ENCODE measurements at regions not wholly inside any gene's neighbourhood (a gene's known extent, or its start where the extent isn't known, plus 50 kb on each side); places are given as distances from the start of the nearest gene placed in this dataset.

GRCh38 chrX:110966839-110967238 is 129.2 kb upstream of the PAK3 start:
- H3K4me3 ChIP-seq (ENCODE audit: low read depth, low read length), result no peak overlapping the region
- TF ChIP-seq CTCF (IDR thresholded peaks at IDR 0.05; ENCODE audit: control insufficient read depth, extremely low read depth, insufficient read depth), result no peak
- no peak for DNase-seq (ENCODE audit: low read depth)

- no peak for TF ChIP-seq CTCF (IDR thresholded peaks at IDR 0.05; ENCODE audit: control insufficient read depth, extremely low read depth, insufficient read depth)
- no peak for DNase-seq (ENCODE audit: low read depth)
- no peak overlapping the region for H3K4me3 ChIP-seq (ENCODE audit: low read depth, low read length)
Observed at GRCh38 chrX:110966091-110966454, 129.9 kb upstream of the PAK3 start.

- TF ChIP-seq CTCF (IDR thresholded peaks at IDR 0.05; ENCODE audit: control insufficient read depth, extremely low read depth, insufficient read depth), result no peak
- H3K4me3 ChIP-seq (ENCODE audit: low read depth, low read length), result no peak overlapping the region
- no peak for DNase-seq (ENCODE audit: low read depth)
Observed at GRCh38 chrX:110965409-110966090, 130.4 kb upstream of the PAK3 start.

GRCh38 chrX:110964786-110965185 is 131.2 kb upstream of the PAK3 start:
- DNase-seq (ENCODE audit: low read depth), result no peak
- no peak overlapping the region for H3K4me3 ChIP-seq (ENCODE audit: low read depth, low read length)
- TF ChIP-seq CTCF (IDR thresholded peaks at IDR 0.05; ENCODE audit: control insufficient read depth, extremely low read depth, insufficient read depth), result no peak

- TF ChIP-seq CTCF (IDR thresholded peaks at IDR 0.05; ENCODE audit: control insufficient read depth, extremely low read depth, insufficient read depth), result no peak
- no peak for DNase-seq (ENCODE audit: low read depth)
- no peak overlapping the region for H3K4me3 ChIP-seq (ENCODE audit: low read depth, low read length)
Observed at GRCh38 chrX:110962451-110962850, 133.5 kb upstream of the PAK3 start.

- H3K4me3 ChIP-seq (ENCODE audit: low read depth, low read length), result no peak overlapping the region
- TF ChIP-seq CTCF (IDR thresholded peaks at IDR 0.05; ENCODE audit: control insufficient read depth, extremely low read depth, insufficient read depth), result no peak
- DNase-seq (ENCODE audit: low read depth), result no peak
Observed at GRCh38 chrX:110955706-110956105, 140.3 kb upstream of the PAK3 start.

GRCh38 chrX:110954428-110955100 is 141.4 kb upstream of the PAK3 start:
- no peak overlapping the region for H3K4me3 ChIP-seq (ENCODE audit: low read depth, low read length)
- no peak for TF ChIP-seq CTCF (IDR thresholded peaks at IDR 0.05; ENCODE audit: control insufficient read depth, extremely low read depth, insufficient read depth)
- DNase-seq (ENCODE audit: low read depth), result no peak

Data from LNCaP clone FGC (cell line).